HUES6 (cell line): ENCODE measurements at regions not wholly inside any gene's neighbourhood (a gene's known extent, or its start where the extent isn't known, plus 50 kb on each side); places are given as distances from the start of the nearest gene placed in this dataset.

Experiments used
- H3K27ac ChIP-seq: 2 replicates; pipeline ENCODE4 v1.7.0; 2013; ENCODE audit warnings: low read depth, mild to moderate bottlenecking, low read length, inconsistent platforms
- H3K27me3 ChIP-seq: 2 replicates; pipeline ENCODE4 v1.6.1; 2013; ENCODE audit warnings: low read length; ENCODE audit not compliant: control insufficient read depth, insufficient read depth
- H3K36me3 ChIP-seq: 2 replicates; pipeline ENCODE4 v1.6.1; 2013; ENCODE audit warnings: low read length; ENCODE audit not compliant: control insufficient read depth, insufficient read depth
- H3K4me1 ChIP-seq: 2 replicates; pipeline ENCODE4 v1.6.1; 2013; ENCODE audit warnings: low read length; ENCODE audit not compliant: control insufficient read depth, insufficient read depth
- H3K4me3 ChIP-seq: 2 replicates; pipeline ENCODE4 v1.5.1; 2013; ENCODE audit warnings: low read depth, low read length
- H3K9ac ChIP-seq: one replicate; pipeline ENCODE4 v1.6.1; 2013; ENCODE audit warnings: mild to moderate bottlenecking, low read length
- H3K9me3 ChIP-seq: 2 replicates; pipeline ENCODE4 v1.6.1; 2013; ENCODE audit warnings: low read depth, low read length; ENCODE audit not compliant: control insufficient read depth, insufficient read depth

DNA sequence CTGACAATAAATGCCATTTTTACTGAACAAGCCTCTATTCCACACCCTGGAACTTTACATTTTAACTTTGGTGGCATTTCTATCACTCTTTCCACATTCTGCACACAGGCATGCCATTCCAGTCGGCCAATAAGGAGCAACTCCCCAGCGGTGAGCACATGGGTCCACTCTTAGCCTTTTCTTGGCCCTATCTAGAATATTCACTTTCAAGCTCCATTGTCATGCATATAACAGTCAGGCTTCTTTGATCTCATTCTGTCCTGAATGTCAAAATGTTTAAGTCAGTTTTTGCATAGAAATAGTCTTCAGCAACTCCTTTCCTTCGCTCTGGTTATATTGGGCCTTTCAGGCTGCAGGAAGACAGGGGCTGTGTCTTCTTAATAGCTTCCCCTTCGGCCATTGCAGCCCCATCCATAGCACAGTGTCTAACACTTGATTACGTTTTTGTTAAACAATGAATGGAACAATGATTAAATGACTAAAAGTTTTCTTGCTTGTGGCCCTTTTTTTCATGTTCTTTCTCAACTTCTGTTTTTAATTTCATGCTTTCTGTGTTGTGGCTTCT is 427.3 kb downstream of the MFSD1 start:
- H3K9ac ChIP-seq = no peak overlapping the region
- no peaks in the 10 kb centered on the region for H3K36me3 ChIP-seq

DNA sequence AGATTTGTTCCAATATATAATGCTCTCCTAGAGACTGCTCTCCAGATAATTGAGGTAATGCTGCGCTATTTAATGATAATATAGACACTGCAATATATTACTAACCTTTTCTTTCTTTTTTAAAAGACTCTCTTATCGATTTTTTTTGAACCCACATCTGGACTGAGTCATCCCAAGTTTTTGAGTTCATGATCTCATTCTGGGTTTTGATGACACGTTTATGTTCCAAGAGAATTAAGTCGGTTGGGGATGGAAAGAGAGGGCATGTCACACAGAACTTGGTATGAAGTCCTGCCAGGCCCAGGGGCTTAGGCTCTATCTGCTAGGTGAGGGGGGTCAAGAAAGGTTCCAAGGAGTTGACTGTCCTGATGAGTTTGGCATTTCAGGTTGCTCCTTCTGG is 431.1 kb downstream of the MFSD1 start:
- Histone ChIP-seq H3K4me1 (no peaks in the 10 kb centered on the region), H3K9me3 (0 out of 2 replicates have a peak, but pooled peaks cover 3% of the 10 kb centered on the region), H3K27me3 (no peaks in the 10 kb centered on the region), H3K36me3 (no peaks in the 10 kb centered on the region), H3K27ac (no peak overlapping the region), H3K4me3 (no peak overlapping the region), H3K9ac (no peak overlapping the region)

More for the DNA sequence above, 427.3 kb downstream of the MFSD1 start:
- Histone ChIP-seq H3K27ac (no peak overlapping the region), H3K4me3 (no peak overlapping the region), H3K27me3 (no peaks in the 10 kb centered on the region), H3K9me3 (0 out of 2 replicates have a peak, but pooled peaks cover 3% of the 10 kb centered on the region), H3K4me1 (no peaks in the 10 kb centered on the region)

DNA sequence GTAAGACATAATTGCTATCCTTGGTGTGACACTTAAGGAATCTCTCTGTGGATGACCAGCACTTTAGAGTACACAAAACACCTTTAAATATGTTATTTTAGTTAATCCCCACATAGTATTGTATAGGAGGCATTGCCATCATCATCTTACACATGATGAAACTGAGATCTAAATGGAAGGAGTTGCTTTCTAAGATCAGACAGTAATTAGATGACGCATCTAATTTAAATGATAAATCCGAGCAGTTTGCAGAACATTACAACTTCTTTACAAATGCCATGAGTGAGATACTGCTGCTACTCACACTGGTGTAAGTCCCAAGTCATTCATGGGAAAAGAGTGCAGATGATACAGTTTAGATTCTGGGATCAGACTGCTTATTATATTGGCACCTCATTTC is 431.9 kb downstream of the MFSD1 start:
- no peak overlapping the region for H3K9ac ChIP-seq
- 0 out of 2 replicates have a peak, but pooled peaks cover 3% of the 10 kb centered on the region for H3K9me3 ChIP-seq
- H3K4me3 ChIP-seq = no peak overlapping the region
- no peak overlapping the region for H3K27ac ChIP-seq
- H3K4me1 ChIP-seq = no peaks in the 10 kb centered on the region
- no peaks in the 10 kb centered on the region for H3K36me3 ChIP-seq
- no peaks in the 10 kb centered on the region for H3K27me3 ChIP-seq

DNA sequence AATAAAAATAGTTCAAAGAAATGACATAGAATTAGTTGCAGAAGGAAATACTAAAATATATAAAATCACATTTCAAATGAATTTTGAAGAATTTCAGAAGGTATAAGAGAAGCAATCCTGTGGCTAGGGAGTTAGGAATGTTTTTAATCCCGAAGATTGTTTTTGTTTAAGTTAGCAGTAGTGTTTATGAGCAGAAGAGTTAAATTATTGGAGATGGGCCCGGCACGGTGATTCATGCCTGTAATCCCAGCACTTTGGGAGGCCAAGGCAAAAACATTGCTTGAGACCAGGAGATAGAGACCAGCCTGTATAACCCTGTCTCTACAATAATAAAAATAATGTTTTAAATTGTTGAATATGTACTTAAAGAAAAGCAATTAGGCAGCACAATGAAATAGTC is 432.5 kb downstream of the MFSD1 start:
- Histone ChIP-seq H3K36me3 (no peaks in the 10 kb centered on the region), H3K4me1 (no peaks in the 10 kb centered on the region), H3K27ac (no peak overlapping the region), H3K9ac (no peak overlapping the region), H3K4me3 (no peak overlapping the region), H3K9me3 (0 out of 2 replicates have a peak, but pooled peaks cover 3% of the 10 kb centered on the region), H3K27me3 (no peaks in the 10 kb centered on the region)

DNA sequence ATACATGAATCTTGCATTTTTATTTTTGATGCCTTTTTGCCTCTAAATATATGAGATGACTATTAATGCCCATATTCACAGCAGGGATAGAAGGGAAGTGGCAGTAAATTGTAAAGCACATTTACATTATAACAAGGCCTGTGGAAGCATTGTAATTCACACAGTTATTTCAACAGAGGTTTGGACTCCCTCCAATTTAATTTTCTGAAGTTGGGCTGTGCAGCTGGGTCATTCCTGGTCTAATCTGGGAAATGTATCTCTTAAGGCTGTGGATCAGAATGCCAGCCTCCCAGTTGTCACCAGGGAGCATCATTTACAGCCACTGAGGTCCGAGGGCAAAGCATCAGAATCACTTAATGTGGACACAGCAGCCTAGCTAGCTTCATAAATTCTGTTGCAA is 434.5 kb downstream of the MFSD1 start:
- H3K4me3 ChIP-seq = no peak overlapping the region
- H3K4me1 ChIP-seq = no peaks in the 10 kb centered on the region
- no peak overlapping the region for H3K9ac ChIP-seq
- H3K27ac ChIP-seq = no peak overlapping the region
- H3K9me3 ChIP-seq = no peaks in the 10 kb centered on the region
- no peaks in the 10 kb centered on the region for H3K27me3 ChIP-seq
- H3K36me3 ChIP-seq = no peaks in the 10 kb centered on the region

DNA sequence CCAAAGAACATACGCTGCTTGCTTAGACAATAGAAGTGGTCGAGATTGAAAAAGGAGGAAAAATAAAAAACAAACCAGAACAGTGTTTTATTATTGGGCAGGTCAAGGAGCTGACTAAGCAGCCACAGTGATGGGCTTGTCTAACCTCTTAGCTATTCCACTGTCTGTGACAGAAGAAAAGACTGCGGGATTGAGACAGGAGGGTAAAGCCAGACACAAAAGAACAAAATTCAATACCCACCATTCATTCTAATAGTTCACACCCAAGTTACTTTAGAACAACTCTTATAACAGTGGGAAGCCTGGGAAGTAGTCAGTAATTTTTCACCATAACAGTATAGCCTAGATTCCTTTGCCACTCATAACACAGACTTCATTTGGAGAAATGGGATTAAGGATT is 435.4 kb downstream of the MFSD1 start:
- Histone ChIP-seq H3K9me3 (no peaks in the 10 kb centered on the region), H3K27me3 (no peaks in the 10 kb centered on the region), H3K27ac (no peak overlapping the region), H3K36me3 (no peaks in the 10 kb centered on the region), H3K4me1 (no peaks in the 10 kb centered on the region), H3K4me3 (no peak overlapping the region), H3K9ac (no peak overlapping the region)

DNA sequence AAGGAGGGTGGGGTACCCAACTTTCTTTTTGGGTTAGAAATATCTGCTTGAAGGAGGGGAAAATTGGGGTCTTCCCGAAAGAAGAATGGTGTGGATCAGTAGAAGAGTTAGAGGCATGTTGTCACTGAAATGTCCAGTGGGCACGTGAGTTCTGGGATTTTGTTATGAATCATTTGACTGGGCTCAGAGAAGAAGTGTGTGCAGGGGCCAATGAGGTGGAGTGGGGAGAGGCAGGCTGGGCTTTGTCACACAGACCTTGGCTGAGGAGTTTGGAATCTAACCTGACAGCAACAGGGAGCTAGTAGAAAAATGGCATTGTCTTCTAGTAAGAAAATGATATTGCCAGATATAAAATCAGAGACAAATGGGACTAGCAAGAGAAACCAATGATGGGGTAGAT is 436.8 kb downstream of the MFSD1 start:
- H3K4me1 ChIP-seq = no peaks in the 10 kb centered on the region
- H3K9ac ChIP-seq = no peak overlapping the region
- no peaks in the 10 kb centered on the region for H3K36me3 ChIP-seq
- H3K27ac ChIP-seq = no peak overlapping the region
- no peak overlapping the region for H3K4me3 ChIP-seq
- H3K9me3 ChIP-seq = no peaks in the 10 kb centered on the region
- H3K27me3 ChIP-seq = no peaks in the 10 kb centered on the region

DNA sequence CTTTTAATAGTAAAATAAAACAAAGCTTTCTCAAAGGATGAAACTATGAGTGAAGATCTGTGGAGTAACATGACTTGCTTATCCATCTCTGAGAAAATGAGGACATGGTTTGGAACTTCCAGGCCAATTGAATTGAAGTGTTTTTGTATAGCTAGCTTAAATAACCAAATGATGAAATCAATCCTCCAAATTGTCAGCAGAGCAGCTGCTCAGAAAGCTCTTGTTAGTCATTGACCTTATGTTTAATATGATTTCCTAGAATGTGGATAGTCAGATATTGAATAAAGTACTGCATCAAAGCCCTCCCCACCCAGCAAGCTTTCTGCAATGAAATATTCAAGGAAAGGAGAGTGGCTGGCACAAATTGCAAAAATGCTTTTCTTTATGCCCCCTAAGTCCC is 437.2 kb downstream of the MFSD1 start:
- Histone ChIP-seq H3K4me1 (no peaks in the 10 kb centered on the region), H3K27me3 (no peaks in the 10 kb centered on the region), H3K9ac (no peak overlapping the region), H3K4me3 (no peak overlapping the region), H3K36me3 (no peaks in the 10 kb centered on the region), H3K27ac (no peak overlapping the region), H3K9me3 (no peaks in the 10 kb centered on the region)

DNA sequence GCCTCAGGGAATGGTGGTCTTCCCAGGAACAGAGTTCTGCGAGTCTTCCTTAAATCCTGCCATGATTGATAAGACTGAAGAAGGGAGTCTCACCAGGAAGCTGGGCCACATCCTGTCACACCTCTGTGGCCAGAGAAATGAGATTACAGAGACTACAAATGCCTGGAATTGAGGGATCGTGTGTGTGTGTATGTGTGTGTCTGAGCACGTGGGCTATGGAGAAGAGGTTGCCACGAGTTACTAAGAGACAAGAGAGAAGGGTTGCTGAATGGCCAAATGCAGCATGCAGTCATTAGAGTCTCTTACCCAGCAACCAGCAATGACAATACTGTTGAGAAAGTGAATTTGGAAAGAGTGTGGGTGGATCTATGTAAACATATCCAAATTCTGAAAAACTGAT is 443.1 kb downstream of the MFSD1 start:
- Histone ChIP-seq H3K4me3 (no peak overlapping the region), H3K9me3 (no peaks in the 10 kb centered on the region), H3K27me3 (no peaks in the 10 kb centered on the region), H3K36me3 (no peaks in the 10 kb centered on the region), H3K27ac (no peak overlapping the region), H3K9ac (no peak overlapping the region), H3K4me1 (no peaks in the 10 kb centered on the region)

DNA sequence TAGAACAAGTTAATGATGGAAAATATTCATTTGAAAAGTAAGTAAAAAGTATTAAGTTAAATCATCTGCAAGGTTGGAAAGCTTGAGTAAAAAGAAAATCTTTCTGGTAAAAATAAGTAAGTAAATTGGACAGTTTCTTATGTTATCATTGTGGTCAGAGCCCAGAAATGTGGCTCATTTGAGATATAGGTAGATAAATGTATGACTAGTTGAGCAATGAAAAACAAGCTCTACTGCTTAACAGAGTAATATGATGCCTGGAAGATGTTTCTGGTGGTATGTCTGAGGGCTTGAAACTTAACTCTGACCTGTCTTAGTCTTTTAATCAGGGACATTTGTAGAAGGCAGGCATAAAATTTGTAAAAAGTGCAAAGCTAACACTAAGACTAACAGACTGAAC is 444.0 kb downstream of the MFSD1 start:
- H3K27ac ChIP-seq = no peak overlapping the region
- H3K9ac ChIP-seq = no peak overlapping the region
- no peaks in the 10 kb centered on the region for H3K9me3 ChIP-seq
- H3K36me3 ChIP-seq = no peaks in the 10 kb centered on the region
- H3K4me1 ChIP-seq = no peaks in the 10 kb centered on the region
- H3K27me3 ChIP-seq = no peaks in the 10 kb centered on the region
- H3K4me3 ChIP-seq = no peak overlapping the region

DNA sequence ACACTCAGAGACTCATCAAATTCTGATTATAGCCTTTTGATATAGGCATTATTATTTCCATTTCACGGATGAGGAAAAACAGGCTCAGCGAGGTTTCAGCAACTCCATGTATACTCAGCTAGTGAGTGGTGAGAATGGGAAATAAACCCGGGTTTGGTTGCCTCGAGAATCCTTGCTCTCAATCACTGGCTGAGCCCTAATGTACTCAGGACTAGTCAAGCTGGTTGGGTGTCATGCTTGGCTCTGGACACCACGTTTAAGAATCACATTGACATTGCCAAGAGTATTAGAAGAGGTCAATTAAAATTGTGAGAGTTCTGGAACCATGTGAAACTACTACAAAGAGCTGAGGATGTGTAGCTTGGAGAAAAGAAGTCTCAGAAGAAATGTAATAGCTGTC is 444.5 kb downstream of the MFSD1 start:
- Histone ChIP-seq H3K4me3 (no peak overlapping the region), H3K27ac (no peak overlapping the region), H3K4me1 (no peaks in the 10 kb centered on the region), H3K27me3 (no peaks in the 10 kb centered on the region), H3K9ac (no peak overlapping the region), H3K36me3 (no peaks in the 10 kb centered on the region), H3K9me3 (no peaks in the 10 kb centered on the region)
